Endothelial cell of umbilical vein (primary cell): ENCODE measurements at regions not wholly inside any gene's neighbourhood (a gene's known extent, or its start where the extent isn't known, plus 50 kb on each side); places are given as distances from the start of the nearest gene placed in this dataset.

Experiments used
- CTCF ChIP-seq, 2 donors: IDR thresholded peaks; 1 replicate in 1 of 2; 2 replicates in 1 of 2; pipeline ENCODE4 v1.5.1; 2011; ENCODE audit warnings: low read length in 2 of 2, mild to moderate bottlenecking in 2 of 2, moderate library complexity in 2 of 2, control low read depth in 1 of 2, inconsistent platforms in 1 of 2, low read depth in 1 of 2; ENCODE audit not compliant: insufficient read depth in 1 of 2; ENCODE audit errors: extremely low read depth in 1 of 2
- POLR2A ChIP-seq: IDR thresholded peaks from 2 replicates; pipeline ENCODE4 v1.6.1; 2012; ENCODE audit warnings: low read depth, mild to moderate bottlenecking, control low read depth, low read length

DNA sequence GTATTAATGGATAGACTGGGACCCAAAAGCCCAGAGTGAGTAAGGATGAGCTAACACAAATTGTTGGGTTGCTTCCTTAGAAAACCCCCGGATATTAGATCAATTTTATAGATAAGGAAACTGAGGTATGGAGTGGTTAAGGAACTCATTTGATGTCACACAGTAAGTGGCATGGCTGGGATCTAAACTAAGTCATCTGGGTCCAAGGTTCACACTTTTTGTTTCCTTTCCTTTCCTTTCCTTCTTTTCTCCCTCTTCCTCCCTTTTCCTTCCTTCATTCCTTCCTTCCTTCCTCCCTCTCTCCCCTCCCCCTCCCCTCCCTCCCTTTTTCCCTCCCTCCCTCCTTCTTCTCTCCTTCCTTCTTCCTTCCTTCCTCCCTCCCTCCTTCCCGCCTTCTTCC is 469.5 kb downstream of the TYW1 start:
- TF ChIP-seq POLR2A, result no peak
- no peak for TF ChIP-seq CTCF (IDR thresholded peaks at IDR 0.05; ENCODE audit: extremely low read depth in 1 of 2, insufficient read depth in 1 of 2, low read depth in 1 of 2, low read length in 2 of 2)
